AG09319 (cell line): ENCODE measurements at regions not wholly inside any gene's neighbourhood (a gene's known extent, or its start where the extent isn't known, plus 50 kb on each side); places are given as distances from the start of the nearest gene placed in this dataset.

Experiments used
- DNase-seq: peaks from one replicate; pipeline ENCODE4 v3.0.0-alpha.2; 2010; ENCODE audit warnings: low read depth; ENCODE audit errors: extremely low read depth
- CTCF ChIP-seq: IDR thresholded peaks from 2 replicates; pipeline ENCODE4 v1.5.1; 2011; ENCODE audit warnings: low read depth, mild to moderate bottlenecking, inconsistent platforms, low read length, moderate library complexity

GRCh38 chr18:40852406-40852805 lies 1102.6 kb upstream of the PIK3C3 start:
- DNase-seq, result no peak
- TF ChIP-seq CTCF, result no peak

GRCh38 chr18:40851014-40851429 lies 1104.0 kb upstream of the PIK3C3 start:
- TF ChIP-seq CTCF, result no peak
- DNase-seq, result no peak

GRCh38 chr18:40849886-40850285 lies 1105.1 kb upstream of the PIK3C3 start:
- TF ChIP-seq CTCF, result no peak
- DNase-seq, result no peak

- DNase-seq, result no peak
- no peak for TF ChIP-seq CTCF
Observed at GRCh38 chr18:40841467-40841866, 1113.6 kb upstream of the PIK3C3 start.

GRCh38 chr18:40841063-40841462 lies 1114.0 kb upstream of the PIK3C3 start:
- TF ChIP-seq CTCF, result no peak
- DNase-seq, result no peak

GRCh38 chr18:40832362-40832761 lies 1122.7 kb upstream of the PIK3C3 start:
- TF ChIP-seq CTCF, result no peak
- DNase-seq, result no peak

- no peak for DNase-seq
- no peak for TF ChIP-seq CTCF
Observed at GRCh38 chr18:40824291-40824690, 1130.7 kb upstream of the PIK3C3 start.
